Mesodermal cell (in vitro differentiated cells): ENCODE measurements at regions not wholly inside any gene's neighbourhood (a gene's known extent, or its start where the extent isn't known, plus 50 kb on each side); places are given as distances from the start of the nearest gene placed in this dataset.
"Not testable (repeated sequence)": the region's sequence is repeated elsewhere in the genome, so short reads cannot be mapped to it uniquely, and the experiment has no call there.

Source experiments
- H3K27ac ChIP-seq: 2 replicates; pipeline ENCODE4 v1.7.0; 2013; ENCODE audit warnings: mild to moderate bottlenecking, low read depth, low read length, moderate library complexity; ENCODE audit not compliant: severe bottlenecking
- H3K36me3 ChIP-seq: 2 replicates; pipeline ENCODE4 v1.7.1; 2013; ENCODE audit warnings: mild to moderate bottlenecking, low read length, moderate library complexity; ENCODE audit not compliant: control insufficient read depth, insufficient read depth
- H3K4me1 ChIP-seq: one replicate; pipeline ENCODE4 v1.7.1; 2013; ENCODE audit warnings: mild to moderate bottlenecking, low read length; ENCODE audit not compliant: insufficient read depth, control insufficient read depth, poor library complexity, severe bottlenecking
- H3K4me3 ChIP-seq: 2 replicates; pipeline ENCODE4 v1.7.0; 2013; ENCODE audit warnings: low read length, control low read depth, mild to moderate bottlenecking; ENCODE audit not compliant: insufficient read depth, poor library complexity, severe bottlenecking; ENCODE audit errors: extremely low read depth
- H3K9me3 ChIP-seq: 2 replicates; pipeline ENCODE4 v1.7.1; 2013; ENCODE audit warnings: mild to moderate bottlenecking, low read length, moderate library complexity; ENCODE audit not compliant: control insufficient read depth
- WGBS, 2 experiments: methylation state at CpG; one replicate each; pipeline ENCODE4 v1.1.5; 2013; ENCODE audit warnings: missing lambda C conversion rate in 2 of 2; ENCODE audit not compliant: insufficient coverage in 2 of 2; 5-methylcytosine and 5-hydroxymethylcytosine counted together

DNA sequence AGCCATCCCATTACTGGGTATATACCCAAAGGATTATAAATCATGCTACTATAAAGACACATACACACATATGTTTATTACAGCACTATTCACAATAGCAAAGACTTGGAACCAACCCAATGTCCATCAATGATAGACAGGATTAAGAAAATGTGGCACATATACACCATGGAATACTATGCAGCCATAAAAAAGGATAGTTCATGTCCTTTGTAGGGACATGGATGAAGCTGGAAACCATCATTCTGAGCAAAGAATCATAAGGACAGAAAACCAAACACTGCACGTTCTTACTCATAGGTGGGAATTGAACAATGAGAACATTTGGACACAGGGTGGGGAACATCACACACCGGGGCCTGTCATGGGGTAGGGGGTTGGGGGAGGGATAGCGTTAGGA, 60.3 kb upstream of the NMU start:
- H3K36me3 ChIP-seq, H3K9me3 ChIP-seq, H3K4me3 ChIP-seq, H3K27ac ChIP-seq, H3K4me1 ChIP-seq: not testable (repeated sequence)
- 68% methylated on average over 2 of the region's 3 CpGs; no CpG with 5 or more reads in 1 of the 2 experiments for WGBS, 2 experiments

DNA sequence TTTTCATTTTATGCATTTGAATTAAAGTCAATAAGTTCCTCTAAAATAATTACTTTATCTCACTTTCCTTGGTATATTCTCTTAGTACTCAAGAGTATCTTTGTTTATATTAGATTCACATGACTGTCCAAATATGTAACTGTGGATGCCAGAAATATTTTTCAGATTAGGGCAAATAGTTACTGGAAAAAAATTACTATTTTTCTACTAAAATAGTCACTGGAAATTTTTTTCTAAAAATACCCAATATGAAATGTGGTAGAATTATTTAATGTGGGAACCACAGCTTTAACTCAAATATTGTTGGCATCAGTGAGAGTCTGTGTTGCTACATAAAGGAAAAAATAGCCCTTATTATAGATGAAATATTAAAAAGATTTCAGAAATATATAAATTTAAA, 70.4 kb upstream of the NMU start:
- H3K4me1 ChIP-seq: no peaks in the 10 kb centered on the region
- H3K9me3 ChIP-seq: no peaks in the 10 kb centered on the region
- H3K27ac ChIP-seq: no peak overlapping the region
- no peaks in the 10 kb centered on the region for H3K36me3 ChIP-seq
- H3K4me3 ChIP-seq: no peak overlapping the region

DNA sequence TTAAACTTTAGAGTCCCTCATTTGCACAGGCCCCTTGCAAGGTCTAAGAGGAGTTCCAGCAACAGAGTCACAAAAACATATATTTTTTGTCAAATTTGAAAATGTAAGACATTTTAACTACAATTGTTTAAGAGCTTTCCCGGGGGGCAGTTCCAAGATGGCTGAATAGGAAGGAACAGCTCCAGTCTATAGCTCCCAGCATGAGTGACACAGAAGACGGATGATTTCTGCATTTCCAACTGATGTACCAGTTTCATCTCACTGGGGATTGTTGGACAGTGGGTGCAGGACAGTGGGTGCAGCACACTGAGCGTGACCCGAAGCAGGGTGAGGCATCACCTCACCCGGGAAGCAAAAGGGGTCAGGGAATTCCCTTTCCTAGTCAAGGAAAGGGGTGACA, 71.4 kb upstream of the NMU start:
- Histone ChIP-seq H3K4me1 (no peaks in the 10 kb centered on the region), H3K27ac (no peak overlapping the region), H3K9me3 (no peaks in the 10 kb centered on the region), H3K4me3 (no peak overlapping the region), H3K36me3 (no peaks in the 10 kb centered on the region)
- 89 to 100% methylated on average over 2 of the region's 5 CpGs for WGBS, 2 experiments

DNA sequence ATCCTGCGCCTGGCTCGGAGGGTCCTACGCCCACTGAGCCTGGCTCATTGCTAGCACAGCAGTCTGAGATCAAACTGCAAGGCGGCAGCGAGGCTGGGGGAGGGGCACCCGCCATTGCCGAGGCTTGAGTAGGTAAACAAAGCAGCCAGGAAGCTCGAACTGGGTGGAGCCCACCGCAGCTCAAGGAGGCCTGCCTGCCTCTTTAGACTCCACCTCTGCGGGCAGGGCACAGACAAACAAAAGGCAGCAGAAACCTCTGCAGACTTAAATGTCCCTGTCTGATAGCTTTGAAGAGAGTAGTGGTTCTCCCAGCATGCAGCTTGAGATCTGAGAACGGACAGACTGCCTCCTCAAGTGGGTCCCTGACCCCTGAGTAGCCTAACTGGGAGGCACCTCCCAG, 71.9 kb upstream of the NMU start:
- 86 to 92% methylated on average over 5 to 7 of the region's 11 CpGs for WGBS, 2 experiments

DNA sequence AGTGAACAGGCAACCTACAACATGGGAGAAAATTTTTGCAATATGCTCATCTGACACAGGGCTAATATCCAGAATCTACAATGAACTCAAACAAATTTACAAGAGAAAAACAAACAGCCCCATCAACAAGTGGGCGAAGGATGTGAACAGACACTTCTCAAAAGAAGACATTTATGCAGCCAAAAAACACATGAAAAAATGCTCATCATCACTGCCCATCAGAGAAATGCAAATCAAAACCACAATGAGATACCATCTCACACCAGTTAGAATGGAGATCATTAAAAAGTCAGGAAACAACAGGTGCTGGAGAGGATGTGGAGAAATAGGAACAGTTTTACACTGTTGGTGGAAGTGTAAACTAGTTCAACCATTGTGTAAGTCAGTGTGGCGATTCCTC, 76.7 kb upstream of the NMU start:
- WGBS, 2 experiments: no CpG with 5 or more reads among the region's 2 CpGs
- H3K4me3 ChIP-seq, H3K36me3 ChIP-seq, H3K4me1 ChIP-seq, H3K9me3 ChIP-seq, H3K27ac ChIP-seq: not testable (repeated sequence)

More for the DNA sequence above, 71.9 kb upstream of the NMU start:
- not testable (repeated sequence) for H3K9me3 ChIP-seq, H3K36me3 ChIP-seq, H3K27ac ChIP-seq, H3K4me1 ChIP-seq, H3K4me3 ChIP-seq

DNA sequence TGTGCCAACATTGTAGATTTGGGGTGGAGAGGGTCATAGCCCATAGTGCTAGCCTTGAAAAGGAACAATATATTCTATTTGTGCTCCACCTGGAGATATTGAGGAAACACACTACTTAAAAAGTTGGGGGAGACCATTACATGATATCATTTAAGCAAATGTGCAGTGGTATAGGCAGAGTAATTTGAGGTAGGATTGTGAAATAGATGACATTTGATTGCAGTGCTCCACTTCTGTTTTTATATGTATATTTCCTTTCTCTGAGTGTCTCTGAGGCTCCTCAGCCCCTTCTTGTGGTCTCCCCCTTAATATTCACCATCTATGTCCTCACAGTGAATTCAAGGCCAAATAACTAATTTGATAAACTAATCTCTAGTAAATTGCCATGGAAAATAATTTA, 85.6 kb upstream of the NMU start:
- Histone ChIP-seq H3K36me3 (no peaks in the 10 kb centered on the region), H3K27ac (no peak overlapping the region), H3K9me3 (no peaks in the 10 kb centered on the region), H3K4me1 (no peaks in the 10 kb centered on the region), H3K4me3 (no peak overlapping the region)

GRCh38 chr4:55722132-55722531, 86.0 kb upstream of the NMU start:
- no peaks in the 10 kb centered on the region for H3K4me1 ChIP-seq
- 92 to 95% methylated on average over 4 to 6 of the region's 6 CpGs for WGBS, 2 experiments
- no peaks in the 10 kb centered on the region for H3K9me3 ChIP-seq
- H3K36me3 ChIP-seq: no peaks in the 10 kb centered on the region
- H3K27ac ChIP-seq: no peak overlapping the region
- no peak overlapping the region for H3K4me3 ChIP-seq

DNA sequence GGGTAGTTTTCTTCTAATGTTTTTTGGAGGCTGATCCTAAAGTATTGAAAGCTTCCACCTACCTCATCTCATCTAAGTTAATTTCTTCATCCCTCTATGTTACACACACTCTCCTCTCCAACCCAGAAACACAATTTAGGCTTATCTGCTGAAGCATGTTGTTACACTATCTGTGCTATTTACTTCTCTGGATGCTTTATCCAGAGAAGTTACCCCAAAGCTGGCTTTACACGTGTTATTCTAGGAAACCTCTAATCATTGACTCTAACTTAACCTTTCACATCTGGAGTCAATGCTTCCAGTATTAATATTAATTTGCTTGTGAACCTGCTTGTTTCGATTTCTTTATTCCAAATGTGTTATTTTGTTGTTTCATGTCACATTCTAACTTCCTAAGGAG, 87.3 kb upstream of the NMU start:
- 83% methylated on average over 1 of the region's 2 CpGs; no CpG with 5 or more reads in 1 of the 2 experiments for WGBS, 2 experiments
- Histone ChIP-seq H3K4me3 (no peak overlapping the region), H3K4me1 (no peaks in the 10 kb centered on the region), H3K27ac (no peak overlapping the region), H3K9me3 (no peaks in the 10 kb centered on the region), H3K36me3 (no peaks in the 10 kb centered on the region)

GRCh38 chr4:55725057-55725456, 89.0 kb upstream of the NMU start:
- Histone ChIP-seq H3K4me3 (no peak overlapping the region), H3K9me3 (no peaks in the 10 kb centered on the region), H3K36me3 (no peaks in the 10 kb centered on the region), H3K4me1 (no peaks in the 10 kb centered on the region), H3K27ac (no peak overlapping the region)
- WGBS, 2 experiments: 100% methylated on average over 1 of the region's 4 CpGs; no CpG with 5 or more reads in 1 of the 2 experiments

GRCh38 chr4:55727746-55728145, 91.6 kb upstream of the NMU start:
- H3K27ac ChIP-seq: no peak overlapping the region
- H3K9me3 ChIP-seq: no peaks in the 10 kb centered on the region
- no peak overlapping the region for H3K4me3 ChIP-seq
- 85 to 94% methylated on average over 2 of the region's 2 CpGs for WGBS, 2 experiments
- no peaks in the 10 kb centered on the region for H3K36me3 ChIP-seq
- no peaks in the 10 kb centered on the region for H3K4me1 ChIP-seq

- Histone ChIP-seq H3K4me1 (no peaks in the 10 kb centered on the region), H3K9me3 (no peaks in the 10 kb centered on the region), H3K4me3 (no peak overlapping the region), H3K27ac (no peak overlapping the region), H3K36me3 (no peaks in the 10 kb centered on the region)
- WGBS, 2 experiments: 87 to 97% methylated on average over 3 to 4 of the region's 5 CpGs
These were observed 90.0 kb upstream of the EXOC1L start for GRCh38 chr4:55729351-55730279.
